WERI-Rb-1 (cell line): ENCODE measurements at regions not wholly inside any gene's neighbourhood (a gene's known extent, or its start where the extent isn't known, plus 50 kb on each side); places are given as distances from the start of the nearest gene placed in this dataset.

Experiments used
- DNase-seq: peaks from one replicate; pipeline ENCODE4 v3.0.0-alpha.2; 2020
- H3K27ac ChIP-seq: fragments of 250-450 bp; sonication (Bioruptor Pico); 2 replicates; pipeline ENCODE4 v1.5.1; 2020; ENCODE audit warnings: mild to moderate bottlenecking, moderate library complexity
- H3K27me3 ChIP-seq: fragments of 250-450 bp; sonication (Bioruptor Pico); 2 replicates; pipeline ENCODE4 v1.5.1; 2021; ENCODE audit warnings: mild to moderate bottlenecking, low read depth, moderate library complexity; ENCODE audit not compliant: insufficient read depth, severe bottlenecking
- H3K36me3 ChIP-seq: fragments of 250-450 bp; sonication (Bioruptor Pico); 2 replicates; pipeline ENCODE4 v1.5.1; 2020; ENCODE audit warnings: mild to moderate bottlenecking, moderate library complexity
- H3K4me3 ChIP-seq: 2 replicates; pipeline ENCODE4 v1.5.1; 2011; ENCODE audit warnings: low read depth, mild to moderate bottlenecking, control low read depth, low read length
- H3K9me3 ChIP-seq: fragments of 250-450 bp; sonication (Bioruptor Pico); 2 replicates; pipeline ENCODE4 v1.5.1; 2021; ENCODE audit warnings: mild to moderate bottlenecking, moderate library complexity; ENCODE audit not compliant: severe bottlenecking
- TF ChIP-seq, protein P1 (sequence below): IDR thresholded peaks from 2 replicates; pipeline ENCODE4 v1.5.1; 2011; ENCODE audit warnings: low read depth, mild to moderate bottlenecking, control low read depth, inconsistent platforms, low read length

DNA sequence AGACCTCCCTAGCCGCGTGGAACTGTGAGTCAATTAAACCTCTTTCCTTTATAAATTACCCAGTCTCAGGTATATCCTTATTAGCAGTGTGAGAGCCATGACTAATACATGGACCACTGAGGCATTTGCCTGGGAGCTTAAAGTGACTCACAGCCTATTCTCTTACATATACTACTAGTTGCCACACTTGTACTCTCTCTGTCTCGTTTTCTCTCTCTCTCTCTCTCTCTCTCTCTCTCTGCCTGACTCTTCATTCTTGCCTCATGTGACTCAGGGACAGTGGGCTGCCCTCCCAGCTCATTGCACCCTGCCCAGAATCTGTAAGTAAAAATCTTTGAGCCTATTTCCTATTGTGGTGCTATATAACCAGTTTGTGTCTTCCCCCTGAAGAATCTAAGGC, 238.5 kb upstream of the MAGI2 start:
- no peaks in the 10 kb centered on the region for H3K9me3 ChIP-seq
- H3K27me3 ChIP-seq, result no peaks in the 10 kb centered on the region
- H3K36me3 ChIP-seq, result no peaks in the 10 kb centered on the region
- no peak overlapping the region for H3K27ac ChIP-seq
- H3K4me3 ChIP-seq, result no peak overlapping the region
- no peak for DNase-seq
- TF ChIP-seq, protein P1, sequence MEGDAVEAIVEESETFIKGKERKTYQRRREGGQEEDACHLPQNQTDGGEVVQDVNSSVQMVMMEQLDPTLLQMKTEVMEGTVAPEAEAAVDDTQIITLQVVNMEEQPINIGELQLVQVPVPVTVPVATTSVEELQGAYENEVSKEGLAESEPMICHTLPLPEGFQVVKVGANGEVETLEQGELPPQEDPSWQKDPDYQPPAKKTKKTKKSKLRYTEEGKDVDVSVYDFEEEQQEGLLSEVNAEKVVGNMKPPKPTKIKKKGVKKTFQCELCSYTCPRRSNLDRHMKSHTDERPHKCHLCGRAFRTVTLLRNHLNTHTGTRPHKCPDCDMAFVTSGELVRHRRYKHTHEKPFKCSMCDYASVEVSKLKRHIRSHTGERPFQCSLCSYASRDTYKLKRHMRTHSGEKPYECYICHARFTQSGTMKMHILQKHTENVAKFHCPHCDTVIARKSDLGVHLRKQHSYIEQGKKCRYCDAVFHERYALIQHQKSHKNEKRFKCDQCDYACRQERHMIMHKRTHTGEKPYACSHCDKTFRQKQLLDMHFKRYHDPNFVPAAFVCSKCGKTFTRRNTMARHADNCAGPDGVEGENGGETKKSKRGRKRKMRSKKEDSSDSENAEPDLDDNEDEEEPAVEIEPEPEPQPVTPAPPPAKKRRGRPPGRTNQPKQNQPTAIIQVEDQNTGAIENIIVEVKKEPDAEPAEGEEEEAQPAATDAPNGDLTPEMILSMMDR, result no peak

DNA sequence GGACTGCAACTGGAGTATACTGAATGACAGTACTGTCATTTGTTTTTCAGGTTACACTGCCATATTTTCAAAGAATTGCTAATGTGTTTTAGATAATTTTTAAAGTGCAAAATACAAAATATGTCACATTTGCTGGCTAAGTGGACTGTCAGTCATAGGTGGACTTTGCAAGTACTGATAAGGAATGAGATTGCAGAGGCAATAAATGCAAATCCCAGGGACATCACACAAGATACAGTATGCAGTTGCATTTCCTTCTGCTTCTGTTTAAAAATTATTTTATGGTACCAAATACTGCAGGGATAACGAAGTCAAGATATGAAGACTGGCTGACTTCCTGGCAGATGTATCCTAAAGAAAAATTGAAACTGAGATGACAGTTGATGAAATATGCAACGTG, 237.6 kb upstream of the MAGI2 start:
- Histone ChIP-seq H3K36me3 (no peaks in the 10 kb centered on the region), H3K9me3 (no peaks in the 10 kb centered on the region), H3K27me3 (no peaks in the 10 kb centered on the region), H3K4me3 (no peak overlapping the region), H3K27ac (no peak overlapping the region)
- no peak for DNase-seq
- TF ChIP-seq, protein P1, result no peak

DNA sequence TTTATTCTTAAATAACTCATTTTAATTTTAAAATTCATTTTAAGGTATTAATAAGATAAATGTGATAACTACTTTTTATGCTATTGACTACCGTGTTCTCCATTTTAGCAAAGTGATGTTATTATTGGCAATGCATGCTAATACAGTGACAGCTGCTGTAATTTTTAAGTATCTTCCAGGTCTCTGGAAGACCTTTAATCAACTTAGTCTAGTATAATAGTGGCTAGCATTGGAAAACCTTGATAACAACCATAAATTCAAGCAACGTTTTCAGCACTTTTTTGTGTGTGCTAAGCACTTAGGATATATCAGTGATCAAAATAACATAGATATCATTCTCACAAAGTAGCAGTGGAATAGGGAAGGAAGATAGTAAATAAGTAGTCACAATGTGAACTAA, 230.9 kb upstream of the MAGI2 start:
- DNase-seq, result no peak
- no peak overlapping the region for H3K4me3 ChIP-seq
- TF ChIP-seq, protein P1, result no peak
- no peaks in the 10 kb centered on the region for H3K27me3 ChIP-seq
- no peaks in the 10 kb centered on the region for H3K36me3 ChIP-seq
- no peak overlapping the region for H3K27ac ChIP-seq
- no peaks in the 10 kb centered on the region for H3K9me3 ChIP-seq

DNA sequence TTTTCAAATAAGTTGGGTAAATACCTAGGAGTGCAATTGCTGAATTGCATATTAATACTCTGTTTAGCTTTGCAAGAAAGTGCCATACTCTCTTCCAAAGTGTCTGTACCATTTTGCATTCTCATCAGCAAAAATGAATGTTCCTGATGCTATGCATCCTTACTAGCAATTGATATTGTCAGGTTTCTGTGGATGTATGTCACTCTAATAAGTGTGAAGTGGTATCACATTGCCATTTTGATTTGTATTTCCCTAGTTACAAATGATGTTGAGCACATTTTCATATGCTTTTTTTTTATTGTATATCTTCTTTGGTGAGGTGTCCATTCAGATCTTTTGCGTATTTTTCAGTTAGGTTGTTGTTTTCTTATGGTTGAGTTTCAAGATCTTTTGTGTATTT, 230.4 kb upstream of the MAGI2 start:
- H3K27me3 ChIP-seq, result no peaks in the 10 kb centered on the region
- no peak for DNase-seq
- no peak overlapping the region for H3K27ac ChIP-seq
- no peak overlapping the region for H3K4me3 ChIP-seq
- no peaks in the 10 kb centered on the region for H3K9me3 ChIP-seq
- TF ChIP-seq, protein P1, result no peak
- H3K36me3 ChIP-seq, result no peaks in the 10 kb centered on the region

- no peaks in the 10 kb centered on the region for H3K27me3 ChIP-seq
- no peak overlapping the region for H3K4me3 ChIP-seq
- no peaks in the 10 kb centered on the region for H3K36me3 ChIP-seq
- TF ChIP-seq, protein P1, result no peak
- no peaks in the 10 kb centered on the region for H3K9me3 ChIP-seq
- no peak overlapping the region for H3K27ac ChIP-seq
- DNase-seq, result no peak
Measured at GRCh38 chr7:79683185-79683890, 229.9 kb upstream of the MAGI2 start.

DNA sequence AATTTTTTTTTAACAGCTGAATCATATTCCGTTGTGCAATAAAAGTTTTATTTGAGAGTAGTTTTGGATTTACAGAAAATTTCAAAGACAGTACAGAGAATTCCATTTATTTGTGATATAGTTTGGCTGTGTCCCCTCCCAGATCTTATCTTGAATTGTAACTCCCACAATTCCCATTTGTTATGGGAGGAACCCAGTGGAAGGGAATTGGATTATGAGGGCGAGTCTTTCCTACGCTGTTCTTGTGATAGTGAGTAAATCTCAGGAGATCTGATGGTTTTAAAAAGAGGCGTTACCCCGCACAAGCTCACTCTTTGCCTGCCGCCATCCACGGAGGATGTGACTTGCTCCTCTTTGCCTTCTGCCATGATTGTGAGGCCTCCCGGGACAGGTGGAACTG, 228.0 kb upstream of the MAGI2 start:
- Histone ChIP-seq H3K4me3 (no peak overlapping the region), H3K27ac (no peak overlapping the region), H3K9me3 (no peaks in the 10 kb centered on the region), H3K36me3 (no peaks in the 10 kb centered on the region), H3K27me3 (no peaks in the 10 kb centered on the region)
- TF ChIP-seq, protein P1, result no peak
- no peak for DNase-seq
